Neural cell (in vitro differentiated cells): ENCODE measurements at regions not wholly inside any gene's neighbourhood (a gene's known extent, or its start where the extent isn't known, plus 50 kb on each side); places are given as distances from the start of the nearest gene placed in this dataset.

Source experiments
- H2AFZ ChIP-seq: fragments of 200-600, 300-800 bp; sonication (generic), shearing (Covaris generic); 2 replicates; pipeline ENCODE4 v1.6.0; 2014; ENCODE audit warnings: low read depth, mild to moderate bottlenecking, antibody characterized with exemption, low read length, moderate library complexity
- H3F3A ChIP-seq: fragments of 200-600 bp; shearing (Covaris generic); 2 replicates; pipeline ENCODE4 v1.6.1; 2016; ENCODE audit warnings: mild to moderate bottlenecking, moderate library complexity, mixed read lengths, antibody characterized with exemption, low read length; ENCODE audit not compliant: insufficient read depth, poor library complexity, severe bottlenecking
- H3K27ac ChIP-seq: fragments of 200-600, 300-800 bp; sonication (generic), shearing (Covaris generic); 2 replicates; pipeline ENCODE4 v1.5.1; 2014; ENCODE audit warnings: mild to moderate bottlenecking, low read length, moderate library complexity
- H3K27me3 ChIP-seq: fragments of 300-800, 200-600 bp; sonication (generic), shearing (Covaris generic); 2 replicates; pipeline ENCODE4 v1.6.0; 2014; ENCODE audit warnings: mild to moderate bottlenecking, low read depth, low read length, moderate library complexity; ENCODE audit not compliant: insufficient read depth
- H3K36me3 ChIP-seq: fragments of 300-800, 200-600 bp; sonication (generic), shearing (Covaris generic); 2 replicates; pipeline ENCODE4 v1.5.1; 2014; ENCODE audit warnings: mild to moderate bottlenecking, antibody characterized with exemption, low read length, moderate library complexity; ENCODE audit not compliant: insufficient read depth
- H3K4me2 ChIP-seq: fragments of 300-800, 200-600 bp; sonication (generic), shearing (Covaris generic); 2 replicates; pipeline ENCODE4 v1.6.0; 2014; ENCODE audit warnings: mild to moderate bottlenecking, low read length
- H3K4me3 ChIP-seq: fragments of 300-800, 200-600 bp; sonication (generic), shearing (Covaris generic); 2 replicates; pipeline ENCODE4 v1.5.1; 2014; ENCODE audit warnings: mild to moderate bottlenecking, low read length, moderate library complexity
- H3K79me2 ChIP-seq: fragments of 200-600 bp; shearing (Covaris generic); replicated peaks from 2 replicates; pipeline ENCODE4 v1.6.0; 2014; ENCODE audit warnings: mild to moderate bottlenecking, low read length, moderate library complexity; ENCODE audit not compliant: insufficient read depth
- H3K9ac ChIP-seq: fragments of 300-800, 200-600 bp; sonication (generic), shearing (Covaris generic); 2 replicates; pipeline ENCODE4 v1.6.1; 2016; ENCODE audit warnings: mild to moderate bottlenecking, low read length, mixed read lengths
- H3K9me2 ChIP-seq: fragments of 200-600 bp; shearing (Covaris generic); 2 replicates; pipeline ENCODE4 v1.6.1; 2016; ENCODE audit warnings: mild to moderate bottlenecking, low read length, mixed read lengths; ENCODE audit not compliant: insufficient read depth
- H3K9me3 ChIP-seq: fragments of 200-600, 300-800 bp; sonication (generic), shearing (Covaris generic); 2 replicates; pipeline ENCODE4 v1.6.1; 2016; ENCODE audit warnings: mild to moderate bottlenecking, mixed run types, low read length, moderate library complexity, mixed read lengths
- H4K20me1 ChIP-seq: fragments of 200-600 bp; shearing (Covaris generic); 2 replicates; pipeline ENCODE4 v1.6.1; 2016; ENCODE audit warnings: mild to moderate bottlenecking, mixed run types; ENCODE audit not compliant: insufficient read depth
- EP300 ChIP-seq: fragments of 450-650 bp; conservative IDR thresholded peaks from 2 replicates; pipeline ENCODE4 v1.6.1; 2014; ENCODE audit warnings: antibody characterized with exemption, mild to moderate bottlenecking, moderate library complexity; ENCODE audit not compliant: poor library complexity, severe bottlenecking
- EZH2 ChIP-seq: fragments of 200-600, 300-800 bp; shearing (Covaris generic), sonication (generic); IDR thresholded peaks from 2 replicates; pipeline ENCODE4 v1.6.1; 2014; ENCODE audit warnings: antibody characterized with exemption, low read length, borderline replicate concordance, mild to moderate bottlenecking; ENCODE audit not compliant: insufficient read depth, poor library complexity, severe bottlenecking
- MXI1 ChIP-seq: fragments of 450-650 bp; conservative IDR thresholded peaks from 2 replicates; pipeline ENCODE4 v1.6.1; 2014; ENCODE audit warnings: antibody characterized with exemption, mild to moderate bottlenecking; ENCODE audit not compliant: poor library complexity, severe bottlenecking
- POLR2AphosphoS5 ChIP-seq: IDR thresholded peaks from 2 replicates; pipeline ENCODE4 v1.6.1; 2012
- RAD21 ChIP-seq: fragments of 450-650 bp; conservative IDR thresholded peaks from 2 replicates; pipeline ENCODE4 v1.6.1; 2014; ENCODE audit warnings: antibody characterized with exemption, mild to moderate bottlenecking, moderate library complexity
- REST ChIP-seq: IDR thresholded peaks from 2 replicates; pipeline ENCODE4 v1.6.1; 2012; ENCODE audit warnings: borderline replicate concordance
- SMC3 ChIP-seq: fragments of 450-650 bp; conservative IDR thresholded peaks from 2 replicates; pipeline ENCODE4 v1.6.1; 2014; ENCODE audit warnings: antibody characterized with exemption, mild to moderate bottlenecking, moderate library complexity; ENCODE audit not compliant: poor library complexity
- TAF1 ChIP-seq: IDR thresholded peaks from 2 replicates; pipeline ENCODE4 v1.6.1; 2012; ENCODE audit warnings: low read depth
- TF ChIP-seq, protein P1 (sequence below): fragments of 450-650 bp; IDR thresholded peaks from 2 replicates; pipeline ENCODE4 v1.5.1; 2014; ENCODE audit warnings: antibody characterized with exemption, mild to moderate bottlenecking, moderate library complexity; ENCODE audit not compliant: poor library complexity, severe bottlenecking

- Histone ChIP-seq H3K9me2 (no peaks in the 10 kb centered on the region), H3K27me3 (no peaks in the 10 kb centered on the region), H3K4me2 (no peak overlapping the region), H4K20me1 (no peaks in the 10 kb centered on the region), H3K36me3 (no peaks in the 10 kb centered on the region), H3K4me3 (no peak overlapping the region), H3K27ac (no peak overlapping the region), H3K79me2 (no peaks in the 10 kb centered on the region), H2AFZ (no peak overlapping the region), H3K9ac (no peak overlapping the region), H3F3A (no peaks in the 10 kb centered on the region), H3K9me3 (no peaks in the 10 kb centered on the region)
- no peak for TF ChIP-seq MXI1
These were observed 73.5 kb upstream of the EMCN start for GRCh38 chr4:100591161-100591876.

GRCh38 chr4:100590325-100590724, 72.5 kb upstream of the EMCN start:
- no peak overlapping the region for H2AFZ ChIP-seq
- no peaks in the 10 kb centered on the region for H3K9me3 ChIP-seq
- no peaks in the 10 kb centered on the region for H3K36me3 ChIP-seq
- TF ChIP-seq SMC3, result no peak
- TF ChIP-seq, protein P1, sequence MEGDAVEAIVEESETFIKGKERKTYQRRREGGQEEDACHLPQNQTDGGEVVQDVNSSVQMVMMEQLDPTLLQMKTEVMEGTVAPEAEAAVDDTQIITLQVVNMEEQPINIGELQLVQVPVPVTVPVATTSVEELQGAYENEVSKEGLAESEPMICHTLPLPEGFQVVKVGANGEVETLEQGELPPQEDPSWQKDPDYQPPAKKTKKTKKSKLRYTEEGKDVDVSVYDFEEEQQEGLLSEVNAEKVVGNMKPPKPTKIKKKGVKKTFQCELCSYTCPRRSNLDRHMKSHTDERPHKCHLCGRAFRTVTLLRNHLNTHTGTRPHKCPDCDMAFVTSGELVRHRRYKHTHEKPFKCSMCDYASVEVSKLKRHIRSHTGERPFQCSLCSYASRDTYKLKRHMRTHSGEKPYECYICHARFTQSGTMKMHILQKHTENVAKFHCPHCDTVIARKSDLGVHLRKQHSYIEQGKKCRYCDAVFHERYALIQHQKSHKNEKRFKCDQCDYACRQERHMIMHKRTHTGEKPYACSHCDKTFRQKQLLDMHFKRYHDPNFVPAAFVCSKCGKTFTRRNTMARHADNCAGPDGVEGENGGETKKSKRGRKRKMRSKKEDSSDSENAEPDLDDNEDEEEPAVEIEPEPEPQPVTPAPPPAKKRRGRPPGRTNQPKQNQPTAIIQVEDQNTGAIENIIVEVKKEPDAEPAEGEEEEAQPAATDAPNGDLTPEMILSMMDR, result no peak
- H4K20me1 ChIP-seq, result no peaks in the 10 kb centered on the region
- H3K27me3 ChIP-seq, result no peaks in the 10 kb centered on the region
- no peak overlapping the region for H3K4me2 ChIP-seq
- H3K79me2 ChIP-seq, result no peaks in the 10 kb centered on the region
- no peak overlapping the region for H3K27ac ChIP-seq
- no peak overlapping the region for H3K4me3 ChIP-seq
- H3K9me2 ChIP-seq, result no peaks in the 10 kb centered on the region
- no peak overlapping the region for H3K9ac ChIP-seq
- H3F3A ChIP-seq, result no peaks in the 10 kb centered on the region

- TF ChIP-seq EP300 (no peak), POLR2AphosphoS5 (no peak), TAF1 (no peak), SMC3 (no peak), REST (no peak), EZH2 (no peak), MXI1 (no peak), RAD21 (no peak)
- TF ChIP-seq, protein P1, result no peak
- Histone ChIP-seq H3K9me3 (no peaks in the 10 kb centered on the region), H3K9ac (no peak overlapping the region), H3K79me2 (no peaks in the 10 kb centered on the region), H2AFZ (no peak overlapping the region), H3K4me3 (no peak overlapping the region), H4K20me1 (no peaks in the 10 kb centered on the region), H3K27ac (no peak overlapping the region), H3F3A (no peaks in the 10 kb centered on the region), H3K9me2 (no peaks in the 10 kb centered on the region), H3K27me3 (no peaks in the 10 kb centered on the region), H3K4me2 (no peak overlapping the region), H3K36me3 (no peaks in the 10 kb centered on the region)
These were observed 70.3 kb upstream of the EMCN start for GRCh38 chr4:100588076-100588475.
